ENCODE measurements at regions not wholly inside any gene's neighbourhood (a gene's known extent, or its start where the extent isn't known, plus 50 kb on each side); places are given as distances from the start of the nearest gene placed in this dataset.
"Not testable (repeated sequence)": the region's sequence is repeated elsewhere in the genome, so short reads cannot be mapped to it uniquely, and the experiment has no call there.

DNA sequence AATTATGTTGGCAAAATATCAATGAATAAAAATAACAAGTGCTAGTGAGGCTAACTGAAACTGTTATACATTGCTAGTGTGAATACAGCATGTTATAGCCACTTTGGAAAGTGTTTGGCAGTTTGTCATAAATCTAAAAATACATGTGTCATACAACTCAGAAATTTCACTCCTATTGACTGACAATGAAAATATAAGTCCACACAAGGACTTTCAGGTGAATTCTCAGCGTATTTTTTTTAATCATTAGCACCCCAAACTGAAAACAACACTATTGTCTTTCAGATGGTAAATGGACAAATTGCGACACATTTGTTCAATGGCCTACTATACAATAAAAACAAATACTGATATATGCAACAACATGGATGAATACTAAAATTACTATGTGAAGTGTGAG is 884.8 kb downstream of the TRIB2 start:
- no peak for DNase-seq (ENCODE audit: low read depth)

- DNase-seq (ENCODE audit: low read depth): no peak
Measured at GRCh38 chr2:13604951-13605661, 888.4 kb downstream of the TRIB2 start.

GRCh38 chr2:13607139-13607538 is 890.4 kb downstream of the TRIB2 start:
- no peak for DNase-seq (ENCODE audit: low read depth)

DNA sequence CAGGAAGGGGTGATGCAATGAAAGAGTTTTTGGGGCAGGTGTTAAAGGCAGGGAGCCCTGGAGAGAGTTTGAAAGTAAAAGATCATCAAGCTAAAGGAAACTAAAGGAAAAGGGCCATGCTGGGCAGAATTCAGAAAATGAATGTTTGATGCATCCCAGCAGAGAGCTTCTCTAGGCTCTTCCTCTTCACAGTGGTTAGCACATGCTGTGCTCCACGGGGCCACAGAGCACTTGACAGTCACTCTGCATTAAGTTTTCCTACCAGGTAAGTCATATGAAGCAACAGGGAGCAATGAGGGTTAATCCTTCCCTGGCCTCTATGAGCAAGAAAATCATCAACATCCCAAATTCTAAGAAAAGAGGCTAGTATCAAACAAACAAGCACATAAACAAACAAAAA is 895.2 kb downstream of the TRIB2 start:
- DNase-seq (ENCODE audit: low read depth): no peak

DNA sequence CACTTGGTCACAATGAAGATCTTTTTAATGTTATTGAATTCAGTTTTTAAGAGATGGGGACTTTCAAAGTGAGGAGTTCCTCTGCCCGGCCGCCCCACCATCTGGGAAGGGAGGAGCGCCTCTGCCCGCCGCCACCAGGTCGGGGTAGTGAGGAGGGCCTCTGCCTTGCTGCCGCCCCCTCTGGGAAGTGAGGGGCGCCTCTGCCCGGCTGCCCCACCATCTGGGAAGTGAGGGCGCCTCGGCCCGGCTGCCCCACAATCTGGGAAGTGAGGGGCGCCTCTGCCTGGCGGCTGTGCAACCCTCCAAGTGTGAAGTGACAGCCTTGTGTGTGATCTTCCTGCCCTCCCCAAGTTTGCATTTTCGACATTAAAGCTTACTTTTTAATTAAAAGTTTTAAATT is 899.3 kb downstream of the TRIB2 start:
- no peak for DNase-seq (ENCODE audit: low read depth)

DNA sequence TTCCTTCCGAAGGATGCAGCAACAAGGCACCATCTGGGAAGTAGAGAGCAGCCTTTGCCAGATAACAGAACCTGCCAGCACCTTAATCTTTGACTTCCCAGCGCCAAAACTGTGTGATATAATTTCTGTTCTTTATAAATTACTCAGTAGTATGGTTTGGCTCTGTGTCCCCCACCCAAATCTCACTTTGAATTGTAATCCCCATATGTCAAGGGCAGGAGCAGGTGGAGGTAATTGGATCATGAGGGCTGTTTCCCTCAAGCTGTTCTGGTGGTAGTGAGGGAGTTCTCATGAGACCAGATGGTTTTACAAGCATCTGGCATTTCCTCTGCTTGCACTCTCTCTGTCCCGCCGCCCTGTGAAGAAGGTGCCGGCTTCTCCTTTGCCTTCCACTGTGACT is 899.9 kb downstream of the TRIB2 start:
- no peak for DNase-seq (ENCODE audit: low read depth)

DNA sequence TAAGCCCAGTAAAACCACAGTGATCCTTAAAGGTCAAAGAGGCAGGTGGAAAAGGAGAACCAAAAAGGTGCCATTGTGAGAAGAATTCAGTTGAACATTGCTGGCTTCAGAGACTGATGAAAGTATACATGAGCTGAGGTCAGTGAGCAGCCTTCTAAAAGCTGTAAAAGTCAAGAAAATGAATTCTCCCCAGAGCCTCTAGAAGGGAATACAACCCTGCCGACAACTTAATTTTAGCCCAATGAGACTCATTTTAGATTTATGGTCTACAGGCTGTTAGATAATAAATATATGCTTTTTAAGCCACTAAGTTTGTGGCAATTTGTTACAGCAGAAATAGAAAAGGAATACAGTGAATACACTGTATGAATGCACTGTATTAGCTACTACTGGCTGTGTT is 911.4 kb downstream of the TRIB2 start:
- no peak for DNase-seq (ENCODE audit: low read depth)

GRCh38 chr2:13638181-13638580 is 921.4 kb downstream of the TRIB2 start:
- DNase-seq (ENCODE audit: low read depth): no peak

GRCh38 chr2:13649918-13650317 is 933.2 kb downstream of the TRIB2 start:
- no peak for DNase-seq (ENCODE audit: low read depth)

GRCh38 chr2:13650586-13651180 is 933.9 kb downstream of the TRIB2 start:
- no peak for DNase-seq (ENCODE audit: low read depth)

GRCh38 chr2:13651684-13652131 is 935.0 kb downstream of the TRIB2 start:
- DNase-seq (ENCODE audit: low read depth): no peak

GRCh38 chr2:13652531-13653313 is 936.0 kb downstream of the TRIB2 start:
- no peak for DNase-seq (ENCODE audit: low read depth)

- no peak for DNase-seq (ENCODE audit: low read depth)
Measured at GRCh38 chr2:13654416-13654815, 937.7 kb downstream of the TRIB2 start.

DNA sequence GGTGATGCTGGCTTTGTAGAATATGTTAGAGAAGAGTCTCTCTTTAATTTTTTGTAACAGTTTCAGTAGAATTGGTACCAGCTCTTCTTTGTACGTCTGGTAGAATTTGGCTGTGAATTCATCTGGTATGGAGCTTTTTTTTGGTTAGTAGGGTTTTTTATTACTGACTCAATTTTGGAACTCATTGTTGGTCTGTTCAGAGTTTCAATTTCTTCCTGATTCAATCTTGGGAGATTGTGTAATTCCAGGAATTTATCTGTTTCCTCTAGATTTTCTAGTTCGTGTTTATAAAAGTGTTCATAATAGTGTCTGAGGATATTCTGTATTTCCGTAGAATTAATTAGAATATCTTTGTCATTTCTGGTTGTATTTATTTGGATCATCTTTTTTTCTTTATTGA is 943.5 kb downstream of the TRIB2 start:
- DNase-seq (ENCODE audit: low read depth): no peak

- DNase-seq (ENCODE audit: low read depth): no peak
Measured at GRCh38 chr2:13662055-13662454, 945.3 kb downstream of the TRIB2 start.

GRCh38 chr2:13666582-13667414 is 950.1 kb downstream of the TRIB2 start:
- DNase-seq (ENCODE audit: low read depth): no peak

- DNase-seq (ENCODE audit: low read depth): no peak
Measured at GRCh38 chr2:13667415-13667757, 950.6 kb downstream of the TRIB2 start.

DNA sequence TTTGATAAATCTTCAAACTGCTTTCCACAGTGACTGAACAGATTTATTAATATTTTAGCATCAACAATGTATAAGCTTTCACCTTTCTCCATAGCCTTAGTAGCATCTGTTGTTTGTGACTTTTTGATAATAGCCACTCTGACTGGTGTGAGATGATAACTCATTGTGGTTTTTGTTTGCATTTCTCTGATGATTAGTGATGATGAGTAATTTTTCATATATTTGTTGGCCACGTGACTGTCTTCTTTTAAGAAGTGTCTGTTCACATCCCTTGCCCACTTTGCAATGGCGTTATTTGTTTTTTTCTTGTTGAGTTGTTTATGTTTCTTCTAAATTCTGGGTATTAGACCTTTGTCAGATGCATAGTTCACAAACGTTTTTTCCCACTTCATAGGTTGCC is 952.9 kb downstream of the TRIB2 start:
- no peak for DNase-seq (ENCODE audit: low read depth)

DNA sequence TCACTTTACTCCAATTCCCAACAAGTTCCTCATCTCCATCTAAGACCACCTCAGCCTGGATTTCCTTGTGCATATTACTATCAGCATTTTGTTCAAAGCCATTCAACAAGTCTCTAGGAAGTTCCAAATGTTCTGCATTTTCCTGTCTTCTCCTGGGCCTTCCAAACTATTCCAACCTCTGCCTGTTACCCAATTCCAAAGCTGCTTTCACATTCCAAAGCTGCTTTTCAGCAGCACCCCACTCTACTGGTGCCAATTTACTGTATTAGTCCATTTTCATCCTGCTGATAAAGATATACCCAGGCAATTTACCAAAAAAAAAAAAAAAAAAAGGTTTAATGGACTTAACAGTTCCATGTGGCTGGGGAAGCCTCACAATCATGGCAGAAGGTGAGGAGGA is 957.1 kb downstream of the TRIB2 start:
- DNase-seq (ENCODE audit: low read depth): not testable (repeated sequence)

DNA sequence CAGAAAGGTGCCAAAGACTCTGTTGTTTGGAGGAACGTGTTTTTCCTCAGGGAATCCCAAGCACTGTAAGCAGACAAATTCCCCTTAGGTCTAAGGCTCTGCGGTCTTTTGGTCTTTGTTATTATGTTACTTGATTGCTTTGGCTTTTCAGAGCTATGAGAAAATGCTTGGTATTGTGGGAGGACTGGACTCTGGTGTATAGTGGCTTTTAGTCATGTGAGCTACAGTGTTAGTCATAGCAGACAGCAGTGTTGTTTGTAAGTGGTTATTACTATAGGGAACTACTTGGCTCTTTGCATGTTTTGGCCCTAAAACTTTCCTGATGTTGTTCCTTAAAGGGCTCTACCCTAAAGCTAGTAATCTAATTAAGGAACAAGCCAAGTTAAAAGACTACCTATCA is 956.2 kb upstream of the LRATD1 start:
- no peak for DNase-seq (ENCODE audit: low read depth)

- DNase-seq (ENCODE audit: low read depth): no peak
Measured at GRCh38 chr2:13681936-13682335, 950.6 kb upstream of the LRATD1 start.

DNA sequence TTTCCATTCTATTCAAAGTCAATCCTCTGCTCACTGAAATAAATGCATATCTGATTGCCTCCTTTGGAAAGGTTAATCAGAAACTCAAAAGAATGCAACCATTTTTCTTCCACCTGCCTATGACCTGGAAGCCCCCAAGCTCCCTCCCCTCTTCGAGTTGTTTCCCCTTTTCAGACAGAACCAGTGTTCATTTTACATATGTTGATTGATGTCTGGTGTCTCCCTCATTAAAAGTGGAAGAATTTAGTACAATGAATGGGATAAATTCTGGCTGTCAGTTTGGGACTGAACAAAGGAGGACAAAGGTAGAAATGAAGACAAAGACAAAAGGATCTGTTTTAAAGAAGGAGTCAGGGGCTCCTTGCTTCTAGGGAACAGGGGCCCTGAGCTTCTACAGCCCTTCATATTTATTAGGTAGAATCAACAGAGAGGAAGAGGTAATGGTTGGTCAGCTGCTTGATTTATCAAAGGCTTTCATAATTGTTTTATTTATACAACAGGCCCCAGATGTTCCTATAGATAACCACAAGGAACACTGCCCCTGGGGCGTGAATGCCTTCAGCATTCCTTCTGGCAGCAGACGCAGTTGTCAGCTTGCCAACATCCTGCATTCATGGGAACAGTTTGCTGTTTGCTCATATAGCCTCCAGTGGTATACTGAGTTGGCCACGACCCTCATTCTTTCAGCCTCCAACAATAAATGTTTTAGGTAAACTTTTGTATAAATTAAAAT is 949.8 kb upstream of the LRATD1 start:
- DNase-seq (ENCODE audit: low read depth): no peak
